ENCODE measurements at regions not wholly inside any gene's neighbourhood (a gene's known extent, or its start where the extent isn't known, plus 50 kb on each side); places are given as distances from the start of the nearest gene placed in this dataset.

DNA sequence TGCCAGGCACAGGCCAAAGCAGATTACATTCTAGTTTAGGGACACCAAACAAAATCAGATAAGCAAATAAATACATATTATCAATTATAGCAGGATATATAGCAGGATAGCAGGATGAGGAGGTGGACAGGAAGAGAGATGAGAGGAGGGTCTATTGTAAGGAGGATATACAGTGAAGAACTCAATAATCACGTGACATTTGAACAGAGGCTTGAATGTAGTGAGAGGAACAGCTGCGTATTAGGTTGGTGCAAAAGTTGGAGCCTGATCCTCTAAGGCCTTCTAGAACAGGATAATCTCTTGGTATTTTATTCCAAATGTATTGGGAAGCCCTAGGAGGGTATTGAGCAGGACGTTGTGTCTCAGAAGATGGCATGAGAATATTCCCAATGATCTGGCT is 136.7 kb downstream of the CYLD start (continued):
- TF ChIP-seq, protein P1, sequence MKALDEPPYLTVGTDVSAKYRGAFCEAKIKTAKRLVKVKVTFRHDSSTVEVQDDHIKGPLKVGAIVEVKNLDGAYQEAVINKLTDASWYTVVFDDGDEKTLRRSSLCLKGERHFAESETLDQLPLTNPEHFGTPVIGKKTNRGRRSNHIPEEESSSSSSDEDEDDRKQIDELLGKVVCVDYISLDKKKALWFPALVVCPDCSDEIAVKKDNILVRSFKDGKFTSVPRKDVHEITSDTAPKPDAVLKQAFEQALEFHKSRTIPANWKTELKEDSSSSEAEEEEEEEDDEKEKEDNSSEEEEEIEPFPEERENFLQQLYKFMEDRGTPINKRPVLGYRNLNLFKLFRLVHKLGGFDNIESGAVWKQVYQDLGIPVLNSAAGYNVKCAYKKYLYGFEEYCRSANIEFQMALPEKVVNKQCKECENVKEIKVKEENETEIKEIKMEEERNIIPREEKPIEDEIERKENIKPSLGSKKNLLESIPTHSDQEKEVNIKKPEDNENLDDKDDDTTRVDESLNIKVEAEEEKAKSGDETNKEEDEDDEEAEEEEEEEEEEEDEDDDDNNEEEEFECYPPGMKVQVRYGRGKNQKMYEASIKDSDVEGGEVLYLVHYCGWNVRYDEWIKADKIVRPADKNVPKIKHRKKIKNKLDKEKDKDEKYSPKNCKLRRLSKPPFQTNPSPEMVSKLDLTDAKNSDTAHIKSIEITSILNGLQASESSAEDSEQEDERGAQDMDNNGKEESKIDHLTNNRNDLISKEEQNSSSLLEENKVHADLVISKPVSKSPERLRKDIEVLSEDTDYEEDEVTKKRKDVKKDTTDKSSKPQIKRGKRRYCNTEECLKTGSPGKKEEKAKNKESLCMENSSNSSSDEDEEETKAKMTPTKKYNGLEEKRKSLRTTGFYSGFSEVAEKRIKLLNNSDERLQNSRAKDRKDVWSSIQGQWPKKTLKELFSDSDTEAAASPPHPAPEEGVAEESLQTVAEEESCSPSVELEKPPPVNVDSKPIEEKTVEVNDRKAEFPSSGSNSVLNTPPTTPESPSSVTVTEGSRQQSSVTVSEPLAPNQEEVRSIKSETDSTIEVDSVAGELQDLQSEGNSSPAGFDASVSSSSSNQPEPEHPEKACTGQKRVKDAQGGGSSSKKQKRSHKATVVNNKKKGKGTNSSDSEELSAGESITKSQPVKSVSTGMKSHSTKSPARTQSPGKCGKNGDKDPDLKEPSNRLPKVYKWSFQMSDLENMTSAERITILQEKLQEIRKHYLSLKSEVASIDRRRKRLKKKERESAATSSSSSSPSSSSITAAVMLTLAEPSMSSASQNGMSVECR (CRISPR knock-in tag; IDR thresholded peaks at IDR 0.05; ENCODE audit: borderline replicate concordance): no peak
- TF ChIP-seq FOXK1 (CRISPR knock-in tag; IDR thresholded peaks at IDR 0.05): no peak
- TF ChIP-seq, protein P2, sequence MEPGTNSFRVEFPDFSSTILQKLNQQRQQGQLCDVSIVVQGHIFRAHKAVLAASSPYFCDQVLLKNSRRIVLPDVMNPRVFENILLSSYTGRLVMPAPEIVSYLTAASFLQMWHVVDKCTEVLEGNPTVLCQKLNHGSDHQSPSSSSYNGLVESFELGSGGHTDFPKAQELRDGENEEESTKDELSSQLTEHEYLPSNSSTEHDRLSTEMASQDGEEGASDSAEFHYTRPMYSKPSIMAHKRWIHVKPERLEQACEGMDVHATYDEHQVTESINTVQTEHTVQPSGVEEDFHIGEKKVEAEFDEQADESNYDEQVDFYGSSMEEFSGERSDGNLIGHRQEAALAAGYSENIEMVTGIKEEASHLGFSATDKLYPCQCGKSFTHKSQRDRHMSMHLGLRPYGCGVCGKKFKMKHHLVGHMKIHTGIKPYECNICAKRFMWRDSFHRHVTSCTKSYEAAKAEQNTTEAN (CRISPR knock-in tag; IDR thresholded peaks at IDR 0.05): no peak

DNA sequence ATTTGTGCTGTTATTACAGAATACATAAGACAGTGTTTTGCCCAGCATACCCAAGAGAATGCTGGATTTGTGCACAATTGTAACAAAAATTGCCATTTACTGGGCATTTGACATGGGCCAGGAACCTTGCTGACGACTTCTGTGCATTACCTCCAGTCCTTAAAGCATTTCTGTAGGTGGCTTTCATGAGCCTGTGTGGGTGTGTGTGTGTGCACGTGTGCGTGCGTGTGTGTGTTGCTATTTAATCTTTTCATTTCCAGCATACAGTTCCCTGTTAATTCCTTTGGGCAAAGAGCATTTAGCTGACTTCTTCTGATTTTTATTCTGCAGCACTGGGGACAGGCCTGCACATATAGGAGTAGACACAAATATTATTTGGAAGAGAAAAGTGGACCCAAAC is 134.4 kb downstream of the CYLD start:
- ATAC-seq: no peak
- Mint-ChIP-seq H3K9me3 (peaks cover 13% of the 10 kb centered on the region), H3K27ac (no peak overlapping the region), H3K4me3 (no peak overlapping the region), H3K4me1 (peaks cover 12% of the 10 kb centered on the region), H3K36me3 (0 out of 2 replicates have a peak, but pooled peaks cover 4% of the 10 kb centered on the region), H3K27me3 (ENCODE audit: low read depth) (peaks cover 4% of the 10 kb centered on the region; the same call in 1 of the 2 replicates)
- POLR2A ChIA-PET: no interaction called here
- TF ChIP-seq, protein P3, sequence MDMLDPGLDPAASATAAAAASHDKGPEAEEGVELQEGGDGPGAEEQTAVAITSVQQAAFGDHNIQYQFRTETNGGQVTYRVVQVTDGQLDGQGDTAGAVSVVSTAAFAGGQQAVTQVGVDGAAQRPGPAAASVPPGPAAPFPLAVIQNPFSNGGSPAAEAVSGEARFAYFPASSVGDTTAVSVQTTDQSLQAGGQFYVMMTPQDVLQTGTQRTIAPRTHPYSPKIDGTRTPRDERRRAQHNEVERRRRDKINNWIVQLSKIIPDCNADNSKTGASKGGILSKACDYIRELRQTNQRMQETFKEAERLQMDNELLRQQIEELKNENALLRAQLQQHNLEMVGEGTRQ (CRISPR knock-in tag; IDR thresholded peaks at IDR 0.05): no peak
- TF ChIP-seq NFATC4 (CRISPR knock-in tag; IDR thresholded peaks at IDR 0.05) (no peak), HMGA2 (CRISPR knock-in tag; IDR thresholded peaks at IDR 0.05) (no peak), SP1 (CRISPR knock-in tag; conservative IDR thresholded peaks at IDR 0.05) (no peak), TEAD1 (CRISPR knock-in tag; IDR thresholded peaks at IDR 0.05) (no peak), ZNF423 (CRISPR knock-in tag; IDR thresholded peaks at IDR 0.05) (no peak), JAZF1 (CRISPR knock-in tag; IDR thresholded peaks at IDR 0.05) (no peak), OVOL2 (CRISPR knock-in tag; IDR thresholded peaks at IDR 0.05; ENCODE audit: borderline replicate concordance) (no peak), ZBTB21 (CRISPR knock-in tag; IDR thresholded peaks at IDR 0.05; ENCODE audit: borderline replicate concordance) (no peak), TP53 (CRISPR knock-in tag; IDR thresholded peaks at IDR 0.05) (no peak), ZNF396 (CRISPR knock-in tag; IDR thresholded peaks at IDR 0.05; ENCODE audit: borderline replicate concordance) (no peak), NR1H2 (CRISPR knock-in tag; IDR thresholded peaks at IDR 0.05) (no peak), GRHL2 (CRISPR knock-in tag; IDR thresholded peaks at IDR 0.05; ENCODE audit: insufficient replicate concordance, severe bottlenecking) (no peak)
- TF ChIP-seq, protein P2 (CRISPR knock-in tag; IDR thresholded peaks at IDR 0.05): no peak
- TF ChIP-seq, protein P4, sequence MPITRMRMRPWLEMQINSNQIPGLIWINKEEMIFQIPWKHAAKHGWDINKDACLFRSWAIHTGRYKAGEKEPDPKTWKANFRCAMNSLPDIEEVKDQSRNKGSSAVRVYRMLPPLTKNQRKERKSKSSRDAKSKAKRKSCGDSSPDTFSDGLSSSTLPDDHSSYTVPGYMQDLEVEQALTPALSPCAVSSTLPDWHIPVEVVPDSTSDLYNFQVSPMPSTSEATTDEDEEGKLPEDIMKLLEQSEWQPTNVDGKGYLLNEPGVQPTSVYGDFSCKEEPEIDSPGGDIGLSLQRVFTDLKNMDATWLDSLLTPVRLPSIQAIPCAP (CRISPR knock-in tag; IDR thresholded peaks at IDR 0.05): no peak
- TF ChIP-seq, protein P5, sequence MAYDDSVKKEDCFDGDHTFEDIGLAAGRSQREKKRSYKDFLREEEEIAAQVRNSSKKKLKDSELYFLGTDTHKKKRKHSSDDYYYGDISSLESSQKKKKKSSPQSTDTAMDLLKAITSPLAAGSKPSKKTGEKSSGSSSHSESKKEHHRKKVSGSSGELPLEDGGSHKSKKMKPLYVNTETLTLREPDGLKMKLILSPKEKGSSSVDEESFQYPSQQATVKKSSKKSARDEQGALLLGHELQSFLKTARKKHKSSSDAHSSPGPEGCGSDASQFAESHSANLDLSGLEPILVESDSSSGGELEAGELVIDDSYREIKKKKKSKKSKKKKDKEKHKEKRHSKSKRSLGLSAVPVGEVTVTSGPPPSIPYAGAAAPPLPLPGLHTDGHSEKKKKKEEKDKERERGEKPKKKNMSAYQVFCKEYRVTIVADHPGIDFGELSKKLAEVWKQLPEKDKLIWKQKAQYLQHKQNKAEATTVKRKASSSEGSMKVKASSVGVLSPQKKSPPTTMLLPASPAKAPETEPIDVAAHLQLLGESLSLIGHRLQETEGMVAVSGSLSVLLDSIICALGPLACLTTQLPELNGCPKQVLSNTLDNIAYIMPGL (CRISPR knock-in tag; IDR thresholded peaks at IDR 0.05): no peak
- TF ChIP-seq, protein P6, sequence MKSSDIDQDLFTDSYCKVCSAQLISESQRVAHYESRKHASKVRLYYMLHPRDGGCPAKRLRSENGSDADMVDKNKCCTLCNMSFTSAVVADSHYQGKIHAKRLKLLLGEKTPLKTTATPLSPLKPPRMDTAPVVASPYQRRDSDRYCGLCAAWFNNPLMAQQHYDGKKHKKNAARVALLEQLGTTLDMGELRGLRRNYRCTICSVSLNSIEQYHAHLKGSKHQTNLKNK (CRISPR knock-in tag; IDR thresholded peaks at IDR 0.05): no peak
- CTCF ChIA-PET: no interaction called here
- no peak for DNase-seq (ENCODE audit: low spot score)

All from WTC11 (cell line).